Occipital lobe (tissue), 1 donor: ENCODE measurements at regions not wholly inside any gene's neighbourhood (a gene's known extent, or its start where the extent isn't known, plus 50 kb on each side); places are given as distances from the start of the nearest gene placed in this dataset.

Experiments used
- DNase-seq: peaks from one replicate; lab custom pipeline; 2025; lab: John Stamatoyannopoulos, UW

DNA sequence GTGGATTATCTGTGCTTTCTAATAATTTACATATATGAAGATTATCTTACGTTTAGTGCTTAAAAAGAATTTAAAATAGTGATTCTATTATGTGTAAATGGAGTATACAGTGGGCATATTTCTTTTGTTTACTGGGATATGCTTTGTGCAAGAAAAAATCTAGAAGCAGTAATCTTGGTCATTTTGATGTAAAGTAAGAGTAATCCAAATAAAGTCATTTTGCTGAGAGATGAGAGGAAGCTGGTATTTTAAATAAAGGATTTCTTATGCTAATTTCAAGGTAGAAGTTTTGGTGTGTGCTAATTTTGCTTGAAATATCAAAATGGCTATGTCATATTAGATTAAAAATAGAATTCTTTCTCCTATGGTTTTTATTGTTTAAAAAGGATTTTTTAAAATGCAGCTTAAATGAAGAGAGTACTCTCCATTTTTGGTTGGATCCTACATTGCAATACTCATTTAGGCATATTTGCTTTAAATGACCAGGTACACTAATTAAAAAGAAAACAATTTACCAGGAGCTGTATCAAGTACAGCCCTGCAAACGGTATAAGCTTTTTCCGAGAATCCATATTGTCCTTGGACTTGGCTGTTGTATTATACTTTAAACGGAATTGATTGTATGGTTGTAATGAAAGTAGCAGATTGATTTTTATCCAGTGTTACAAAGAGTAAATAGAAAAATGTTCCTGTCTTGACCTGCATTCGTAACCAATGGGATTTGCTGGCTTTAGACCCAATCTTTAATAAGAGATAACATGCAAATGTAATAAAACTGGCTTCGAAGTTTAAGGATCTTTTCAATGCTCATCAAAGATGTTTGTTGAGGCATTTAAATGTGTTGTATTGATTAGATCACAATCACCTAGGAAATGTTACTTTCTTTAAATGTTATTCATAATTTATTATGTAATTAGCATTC is 574.7 kb downstream of the USP25 start:
- no peak for DNase-seq

GRCh38 chr21:16305686-16306085 is 575.9 kb downstream of the USP25 start:
- no peak for DNase-seq

DNA sequence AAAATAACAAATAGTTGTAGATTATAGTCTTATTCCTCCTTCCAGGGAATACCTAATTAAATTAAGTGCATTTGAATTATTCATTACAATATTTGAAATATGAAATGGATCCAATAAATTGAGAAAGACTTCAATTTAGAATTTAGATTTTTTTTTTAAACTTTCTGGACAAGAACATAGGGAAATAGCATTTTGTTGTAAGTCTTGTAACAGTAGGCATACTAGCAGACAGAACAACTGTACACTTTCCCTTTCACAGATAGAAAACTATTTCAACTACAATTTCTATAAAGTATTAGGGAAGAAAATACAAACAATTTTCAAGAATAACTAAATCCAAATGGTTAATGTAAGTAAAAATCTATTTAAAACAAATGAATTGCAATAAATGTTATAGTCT is 577.5 kb downstream of the USP25 start:
- DNase-seq, result no peak

GRCh38 chr21:16308269-16308668 is 578.5 kb downstream of the USP25 start:
- DNase-seq, result no peak

DNA sequence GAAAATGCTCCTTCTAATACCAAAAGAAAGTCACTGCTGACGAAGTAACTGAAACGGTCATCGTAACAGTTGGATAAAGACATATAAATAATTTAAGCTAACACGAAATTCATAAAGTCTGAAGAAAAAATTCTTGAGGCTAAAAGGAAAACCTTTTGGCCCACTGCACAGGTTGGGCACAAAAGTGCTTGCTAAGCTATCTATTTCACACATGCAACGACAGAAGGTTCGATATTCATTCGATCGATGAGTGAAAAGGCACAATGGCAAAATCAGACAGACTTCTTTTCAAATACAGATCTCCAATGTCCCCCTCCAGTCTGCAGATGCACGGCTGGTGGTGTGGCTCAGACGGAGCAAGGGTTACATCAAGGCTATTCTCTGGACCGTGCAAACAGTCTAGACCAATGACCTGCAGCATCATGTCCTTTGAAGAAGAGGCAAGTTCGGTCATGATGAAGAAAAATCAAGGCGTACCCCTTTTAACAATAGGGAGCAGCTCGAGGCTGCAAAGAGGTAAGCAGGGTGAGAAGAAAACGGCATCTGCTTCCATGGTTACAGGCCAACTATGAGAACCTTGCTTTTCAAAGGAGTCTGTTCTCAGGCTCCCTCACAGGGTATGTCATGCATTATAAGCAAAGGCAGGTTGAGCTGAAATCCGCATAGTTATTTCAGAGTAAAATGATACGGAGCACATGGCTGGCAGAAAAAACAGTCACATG is 579.6 kb downstream of the USP25 start:
- DNase-seq, result peak; percentile 16

GRCh38 chr21:16310176-16310575 is 580.4 kb downstream of the USP25 start:
- no peak for DNase-seq

GRCh38 chr21:16311229-16311628 is 581.4 kb downstream of the USP25 start:
- no peak for DNase-seq

GRCh38 chr21:16312321-16312720 is 582.5 kb downstream of the USP25 start:
- DNase-seq, result no peak

DNA sequence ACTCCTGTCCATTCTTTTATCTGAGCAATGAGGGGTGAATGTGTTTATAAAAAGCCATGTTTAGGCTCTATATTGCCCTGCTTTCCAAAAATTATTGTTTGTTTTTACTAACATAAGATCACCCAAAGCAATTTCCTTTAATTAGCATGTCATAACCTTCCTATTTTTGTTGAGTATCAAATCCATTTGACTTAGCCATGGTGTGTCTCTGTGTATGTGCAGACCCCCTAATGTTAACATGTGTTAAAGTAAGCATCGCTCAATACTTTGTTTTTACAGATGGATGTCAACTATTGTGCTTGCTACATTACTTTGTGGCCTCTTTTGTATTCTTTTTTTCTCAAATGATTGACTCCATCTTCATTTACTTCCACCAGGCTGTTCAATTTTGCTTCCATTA is 585.4 kb downstream of the USP25 start:
- DNase-seq, result no peak

DNA sequence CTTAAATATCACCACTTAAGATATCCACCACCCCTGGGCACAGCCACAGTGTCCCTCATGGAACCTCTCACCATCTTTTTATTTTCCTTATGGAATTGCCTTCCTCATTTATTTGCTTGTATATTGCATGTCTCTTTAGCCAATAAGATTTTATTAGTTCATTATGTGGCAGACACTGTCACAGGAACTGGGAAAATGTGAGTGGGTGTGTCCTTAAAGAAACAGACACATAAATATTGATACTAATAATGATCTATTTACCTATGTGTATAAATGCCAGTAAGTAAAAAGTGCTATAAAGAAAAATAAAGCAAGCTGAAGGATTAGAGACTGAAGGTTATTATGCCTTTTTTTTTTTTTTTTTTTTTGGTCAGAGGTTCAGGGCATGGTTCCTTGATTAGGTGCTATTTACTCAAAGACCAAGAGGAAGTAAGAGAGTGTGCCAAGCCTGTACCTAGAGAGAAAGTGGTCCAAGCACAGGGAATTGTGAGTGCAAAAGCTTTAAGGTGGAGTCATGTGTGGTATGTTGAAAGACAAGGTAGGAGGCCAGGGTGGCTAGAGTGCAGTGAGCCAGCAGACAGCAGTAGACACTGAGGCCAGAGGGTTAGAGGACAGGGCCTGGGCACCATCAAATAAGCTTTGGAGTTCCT is 589.0 kb downstream of the USP25 start:
- DNase-seq, result no peak

DNA sequence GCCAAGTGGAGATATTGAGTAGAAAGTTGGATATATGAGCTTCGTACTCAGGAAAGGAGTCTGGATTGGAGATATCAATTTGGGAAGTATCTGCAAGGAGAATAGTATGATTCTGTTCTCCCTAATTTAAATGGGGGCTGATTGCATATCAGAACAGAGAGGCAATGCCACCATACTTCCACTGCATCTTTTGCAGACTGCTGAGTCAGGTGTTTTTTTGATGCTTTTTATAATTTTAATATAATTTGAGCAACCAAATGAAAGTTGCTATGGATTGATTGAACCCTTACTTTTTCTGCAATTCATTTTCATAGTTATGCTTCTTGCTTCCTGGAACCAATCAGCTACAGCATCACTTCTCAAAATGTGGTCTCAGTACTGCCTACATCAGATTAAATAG is 590.3 kb downstream of the USP25 start:
- no peak for DNase-seq

DNA sequence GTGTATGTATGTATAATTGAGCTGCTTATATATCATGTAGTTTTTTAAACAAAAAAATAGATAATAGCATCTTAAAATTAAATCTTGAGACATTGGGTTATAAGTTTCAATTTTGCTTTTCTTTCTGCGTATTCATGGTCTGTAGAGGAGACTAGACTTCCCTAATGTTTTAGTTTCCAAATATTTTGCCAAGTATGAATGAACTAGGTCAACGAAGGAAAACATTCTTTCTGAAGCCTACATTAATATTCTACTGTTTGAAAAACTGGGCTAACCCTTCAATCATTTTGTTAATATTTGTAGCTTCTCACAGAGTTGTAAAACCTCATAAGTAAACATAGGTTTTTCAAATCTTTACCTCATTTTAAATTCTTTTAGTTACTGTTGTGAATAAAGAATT is 592.7 kb downstream of the USP25 start:
- no peak for DNase-seq

- DNase-seq, result no peak
Observed at GRCh38 chr21:16323596-16323995, 593.8 kb downstream of the USP25 start.

- no peak for DNase-seq
Observed at GRCh38 chr21:16324630-16325029, 594.8 kb downstream of the USP25 start.

DNA sequence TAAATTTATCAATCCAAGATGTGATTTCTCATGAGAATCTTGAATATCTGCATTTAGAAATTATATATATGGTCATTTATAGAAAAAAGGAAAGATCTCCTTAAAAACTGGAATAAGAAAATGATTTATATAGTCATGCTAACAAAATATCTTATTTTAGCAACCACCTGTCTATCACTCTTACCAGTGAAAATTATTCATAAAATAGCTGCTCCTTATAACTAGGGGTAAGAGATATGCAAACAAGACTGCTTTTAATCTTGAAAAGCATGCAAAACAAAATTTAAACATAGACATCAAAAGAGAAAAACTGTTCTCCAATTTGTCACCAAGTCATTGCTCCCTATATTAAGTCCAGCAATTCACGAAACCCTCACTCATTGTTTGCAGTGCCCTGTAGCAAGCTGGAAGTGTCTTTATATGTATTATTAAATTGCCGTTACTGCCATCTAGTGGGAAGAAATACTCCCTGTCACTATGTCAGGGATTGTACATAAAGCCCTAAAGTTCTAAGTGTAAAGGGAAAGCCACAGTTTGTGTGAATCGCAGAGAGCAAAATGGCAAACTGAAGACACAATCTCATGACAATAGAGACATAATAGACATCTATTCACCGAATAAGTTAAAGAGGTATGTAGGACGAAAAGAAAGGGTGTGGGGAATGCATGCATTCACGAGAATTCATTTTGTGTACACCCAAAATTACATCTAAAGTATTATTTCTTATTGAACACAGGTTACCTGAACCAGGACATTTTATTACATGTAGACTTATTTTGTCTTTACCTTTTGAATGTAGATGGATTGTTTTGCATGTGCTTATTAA is 600.5 kb downstream of the USP25 start:
- no peak for DNase-seq

- DNase-seq, result no peak
Observed at GRCh38 chr21:16330908-16331268, 601.1 kb downstream of the USP25 start.

GRCh38 chr21:16337266-16337665 is 607.5 kb downstream of the USP25 start:
- DNase-seq, result no peak

- no peak for DNase-seq
Observed at GRCh38 chr21:16342932-16343331, 613.1 kb downstream of the USP25 start.

GRCh38 chr21:16343776-16344175 is 614.0 kb downstream of the USP25 start:
- DNase-seq, result no peak

DNA sequence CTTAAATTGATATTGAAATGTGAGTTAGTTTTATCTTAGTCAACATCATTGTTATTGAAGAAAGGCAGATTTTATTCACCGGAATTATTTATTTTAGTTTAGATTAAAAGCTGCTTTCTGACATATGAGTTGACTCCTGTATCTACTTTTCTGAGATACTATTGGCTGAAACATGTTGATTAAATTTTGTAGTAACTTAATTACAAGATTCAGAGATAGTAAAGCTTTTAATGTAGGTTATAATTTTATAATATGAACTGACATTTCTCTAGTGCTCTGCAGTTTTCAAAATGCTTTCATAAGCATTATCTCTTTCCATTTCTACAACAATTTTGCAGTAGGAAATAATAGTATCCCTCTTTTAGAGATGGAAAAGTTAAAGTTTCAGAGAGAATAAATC is 616.0 kb downstream of the USP25 start:
- no peak for DNase-seq

DNA sequence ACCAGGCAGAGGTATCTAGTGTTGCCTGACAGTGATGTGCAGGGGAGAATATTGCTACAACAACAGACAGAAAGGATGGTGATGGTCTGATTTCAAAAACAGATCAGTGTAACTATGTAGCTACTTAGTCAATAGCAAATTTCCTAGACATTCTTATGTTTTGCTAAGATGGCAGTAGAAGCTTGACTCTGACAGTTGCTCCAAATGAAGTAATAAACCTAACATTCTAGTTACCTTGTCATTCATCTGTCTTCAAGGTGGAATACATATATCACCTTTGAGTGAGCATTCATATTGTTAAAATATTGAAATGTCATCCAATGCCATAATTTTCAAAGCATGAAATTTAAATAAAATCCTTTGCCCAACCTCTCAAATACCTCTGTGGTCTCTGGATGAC is 617.4 kb downstream of the USP25 start:
- no peak for DNase-seq

- DNase-seq, result no peak
Observed at GRCh38 chr21:16353764-16354163, 624.0 kb downstream of the USP25 start.
